BJ (cell line): ENCODE measurements at regions not wholly inside any gene's neighbourhood (a gene's known extent, or its start where the extent isn't known, plus 50 kb on each side); places are given as distances from the start of the nearest gene placed in this dataset.

Experiments
- CTCF ChIA-PET: fragments of 350-600 bp; formaldehyde crosslinking; extraction: SDS; loops from one replicate; lab custom pipeline; 2021; ENCODE audit warnings: antibody characterized with exemption, inconsistent platforms; lab: Yijun Ruan, JAX
- POLR2A ChIA-PET: fragments of 300-600 bp; sonication (Branson Sonifier 250); formaldehyde crosslinking; extraction: SDS; loops from one replicate; lab custom pipeline; 2021; ENCODE audit warnings: antibody characterized with exemption; lab: Charles Lee
- DNase-seq: peaks from one replicate; pipeline ENCODE4 v3.0.0-alpha.2; 2011; ENCODE audit warnings: low read depth
- H3K27me3 ChIP-seq: 2 replicates; pipeline ENCODE4 v1.6.0; 2011; ENCODE audit warnings: low read length; ENCODE audit not compliant: control insufficient read depth, insufficient read depth
- H3K36me3 ChIP-seq: 2 replicates; pipeline ENCODE4 v1.5.1; 2011; ENCODE audit warnings: low read length; ENCODE audit not compliant: control insufficient read depth, insufficient read depth
- H3K4me3 ChIP-seq: 2 replicates; pipeline ENCODE4 v1.5.1; 2011; ENCODE audit warnings: low read depth, mild to moderate bottlenecking, control low read depth, low read length
- CTCF ChIP-seq: IDR thresholded peaks from 2 replicates; pipeline ENCODE4 v1.5.1; 2011; ENCODE audit warnings: low read depth, mild to moderate bottlenecking, control low read depth, inconsistent platforms, low read length, moderate library complexity; ENCODE audit not compliant: insufficient read depth

GRCh38 chr20:57788936-57789613, 79.3 kb upstream of the PMEPA1 start:
- no peak overlapping the region for H3K4me3 ChIP-seq
- ChIA-PET POLR2A (no interaction called here), CTCF (no interaction called here)
- no peak for TF ChIP-seq CTCF
- peaks cover 1% of the 10 kb centered on the region for H3K27me3 ChIP-seq
- DNase-seq = no peak
- H3K36me3 ChIP-seq = no peaks in the 10 kb centered on the region

DNA sequence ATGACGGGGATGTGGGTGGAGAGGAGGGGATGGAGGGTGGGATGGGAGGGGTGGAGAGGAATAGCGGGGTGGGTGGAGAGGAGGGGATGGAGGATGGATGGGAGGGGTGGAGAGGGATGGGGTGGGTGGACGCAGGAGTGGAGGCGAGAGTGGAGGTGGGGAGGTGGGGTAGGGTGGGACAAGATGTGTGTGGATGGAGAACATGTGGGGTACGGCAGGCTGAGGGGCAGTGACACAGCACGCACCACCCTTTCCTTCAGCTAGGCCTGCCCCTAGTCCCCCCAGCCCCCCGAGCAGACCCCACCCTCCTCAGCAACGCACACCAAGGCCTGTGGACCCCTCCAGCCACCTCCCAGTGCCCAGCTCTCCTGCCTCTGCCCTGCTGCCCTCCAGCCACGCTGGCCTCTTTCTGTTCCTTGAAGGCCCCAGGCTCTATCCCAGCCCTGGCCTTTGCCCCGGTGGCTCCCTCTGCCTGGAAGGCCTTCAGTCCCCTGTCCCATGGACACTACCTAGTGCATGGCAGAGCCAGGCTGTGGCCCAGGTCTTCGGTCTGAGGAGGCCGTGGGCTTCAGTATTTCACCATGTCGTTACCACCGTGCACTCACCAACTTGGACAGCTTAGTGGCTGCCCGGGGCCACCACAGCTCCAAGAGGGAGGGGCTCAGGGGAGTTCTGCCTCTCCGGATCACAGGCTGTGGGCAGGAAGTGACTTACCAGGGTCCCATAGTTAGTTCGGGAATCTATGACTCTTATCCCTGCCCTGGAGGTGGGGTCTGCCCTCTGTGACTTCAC, 78.4 kb upstream of the PMEPA1 start:
- DNase-seq = no peak
- no peak overlapping the region for H3K4me3 ChIP-seq
- ChIA-PET CTCF (no interaction called here), POLR2A (no interaction called here)
- TF ChIP-seq CTCF = no peak
- H3K36me3 ChIP-seq = no peaks in the 10 kb centered on the region
- H3K27me3 ChIP-seq = peaks cover 4% of the 10 kb centered on the region

- DNase-seq = no peak
- POLR2A ChIA-PET = no interaction called here
- CTCF ChIA-PET = interaction anchor here (0.6 kb wide), 1 partner anchor 19 kb away, joined by 3 read pairs; no protein-coding TSS in a partner anchor
These were observed 77.6 kb upstream of the PMEPA1 start for GRCh38 chr20:57787151-57787989.

GRCh38 chr20:57786304-57786932, 76.6 kb upstream of the PMEPA1 start:
- no peak for DNase-seq
- no peak overlapping the region for H3K4me3 ChIP-seq
- H3K36me3 ChIP-seq = no peaks in the 10 kb centered on the region
- peaks cover 4% of the 10 kb centered on the region for H3K27me3 ChIP-seq
- ChIA-PET POLR2A (no interaction called here), CTCF (interaction anchor here (0.6 kb wide), 1 partner anchor 18 kb away, joined by 3 read pairs; no protein-coding TSS in a partner anchor)
- TF ChIP-seq CTCF = no peak

More at GRCh38 chr20:57787151-57787989, 77.6 kb upstream of the PMEPA1 start:
- Histone ChIP-seq H3K36me3 (no peaks in the 10 kb centered on the region), H3K27me3 (peaks cover 4% of the 10 kb centered on the region), H3K4me3 (no peak overlapping the region)
- TF ChIP-seq CTCF = no peak
